ENCODE measurements at regions not wholly inside any gene's neighbourhood (a gene's known extent, or its start where the extent isn't known, plus 50 kb on each side); places are given as distances from the start of the nearest gene placed in this dataset.
"Not testable (repeated sequence)": the region's sequence is repeated elsewhere in the genome, so short reads cannot be mapped to it uniquely, and the experiment has no call there.

DNA sequence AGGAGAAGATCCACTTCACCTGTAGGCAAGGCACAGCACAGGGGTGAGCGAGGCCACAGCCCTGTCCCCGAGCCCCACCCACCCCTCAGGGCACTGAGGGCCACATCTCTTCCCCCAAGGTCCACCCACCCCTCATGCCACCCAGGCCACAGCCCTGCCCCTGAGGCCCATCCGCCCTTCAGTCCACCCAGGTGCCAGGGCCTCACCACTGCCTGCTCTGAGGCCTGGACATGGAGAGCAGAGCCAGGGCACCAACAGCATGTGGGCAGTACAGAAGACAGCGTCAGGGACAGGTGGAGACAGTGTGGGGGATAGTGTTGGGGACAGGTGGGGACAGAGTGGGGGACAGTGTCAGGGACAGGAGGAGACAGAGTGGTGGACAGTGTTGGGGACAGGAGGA lies 138.3 kb downstream of the TMEM121 start:
- no peak overlapping the region for H3K27ac ChIP-seq
- in situ Hi-C loops (cut with MboI; ENCODE audit: low pct_ligation_motif_present in 1 of 4, low pct_unique_long_range_greater_than_20kb in 1 of 4, low sequenced_read_pairs in 3 of 4) (no loop called here), intact Hi-C loops (cut with DNase I; ENCODE audit: low total_unique reads) (no loop called here)
- H3K27me3 ChIP-seq, result no peaks in the 10 kb centered on the region
- no peaks in the 10 kb centered on the region for H3K36me3 ChIP-seq
- H3K4me3 ChIP-seq, result no peak overlapping the region
- no peak for TF ChIP-seq EP300 (IDR thresholded peaks at IDR 0.05; ENCODE audit: low read depth)
- no peak for TF ChIP-seq POLR2AphosphoS5 (IDR thresholded peaks at IDR 0.05)
- TF ChIP-seq, protein P1, sequence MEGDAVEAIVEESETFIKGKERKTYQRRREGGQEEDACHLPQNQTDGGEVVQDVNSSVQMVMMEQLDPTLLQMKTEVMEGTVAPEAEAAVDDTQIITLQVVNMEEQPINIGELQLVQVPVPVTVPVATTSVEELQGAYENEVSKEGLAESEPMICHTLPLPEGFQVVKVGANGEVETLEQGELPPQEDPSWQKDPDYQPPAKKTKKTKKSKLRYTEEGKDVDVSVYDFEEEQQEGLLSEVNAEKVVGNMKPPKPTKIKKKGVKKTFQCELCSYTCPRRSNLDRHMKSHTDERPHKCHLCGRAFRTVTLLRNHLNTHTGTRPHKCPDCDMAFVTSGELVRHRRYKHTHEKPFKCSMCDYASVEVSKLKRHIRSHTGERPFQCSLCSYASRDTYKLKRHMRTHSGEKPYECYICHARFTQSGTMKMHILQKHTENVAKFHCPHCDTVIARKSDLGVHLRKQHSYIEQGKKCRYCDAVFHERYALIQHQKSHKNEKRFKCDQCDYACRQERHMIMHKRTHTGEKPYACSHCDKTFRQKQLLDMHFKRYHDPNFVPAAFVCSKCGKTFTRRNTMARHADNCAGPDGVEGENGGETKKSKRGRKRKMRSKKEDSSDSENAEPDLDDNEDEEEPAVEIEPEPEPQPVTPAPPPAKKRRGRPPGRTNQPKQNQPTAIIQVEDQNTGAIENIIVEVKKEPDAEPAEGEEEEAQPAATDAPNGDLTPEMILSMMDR (IDR thresholded peaks at IDR 0.05), result no peak
- no peak for TF ChIP-seq POLR2A (IDR thresholded peaks at IDR 0.05)
- no peak for DNase-seq
- no peaks in the 10 kb centered on the region for H3K4me1 ChIP-seq
- 62% methylated on average over 1 of the region's 4 CpGs; no CpG with 5 or more reads in 1 of the 2 donors for WGBS, 2 donors (ENCODE audit: low coverage in 1 of 2)
- no peaks in the 10 kb centered on the region for H3K9me3 ChIP-seq

DNA sequence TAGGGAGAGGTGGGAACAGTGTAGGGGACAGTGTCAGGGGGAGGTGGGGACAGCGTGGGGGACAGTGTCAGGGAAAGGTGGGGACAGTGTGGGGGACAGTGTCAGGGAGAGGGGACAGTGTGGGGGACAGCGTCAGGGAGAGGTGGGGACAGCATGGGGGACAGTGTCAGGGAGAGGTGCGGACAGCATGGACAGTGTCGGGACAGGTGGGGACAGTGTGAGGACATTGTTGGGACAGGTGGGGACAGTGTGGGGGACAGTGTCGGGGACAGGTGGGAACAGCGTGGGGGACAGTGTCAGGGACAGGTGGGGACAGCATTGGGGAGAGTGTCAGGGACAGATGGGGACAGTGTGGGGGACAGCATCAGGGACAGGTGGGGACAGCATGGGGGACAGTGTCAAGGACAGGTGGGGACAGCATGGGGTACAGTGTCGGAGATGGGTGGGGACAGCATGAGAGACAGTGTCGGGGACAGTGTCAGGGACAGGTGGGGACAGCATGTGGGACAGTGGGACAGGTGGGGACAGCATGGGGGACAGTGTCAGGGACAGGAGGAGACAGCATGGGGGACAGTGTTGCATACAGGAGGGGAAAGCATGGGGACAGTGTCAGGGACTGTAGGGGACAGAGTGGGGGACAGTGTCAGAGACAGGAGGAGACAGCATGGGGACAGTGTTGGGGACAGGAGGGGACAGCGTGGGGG lies 139.0 kb downstream of the TMEM121 start:
- 67 to 78% methylated on average over 5 to 9 of the region's 9 CpGs for WGBS, 2 donors (ENCODE audit: low coverage in 1 of 2)
- H3K27me3 ChIP-seq, result no peaks in the 10 kb centered on the region
- no peak overlapping the region for H3K27ac ChIP-seq
- H3K9me3 ChIP-seq, result no peaks in the 10 kb centered on the region
- H3K4me3 ChIP-seq, result no peak overlapping the region
- no peaks in the 10 kb centered on the region for H3K36me3 ChIP-seq
- DNase-seq, result no peak
- in situ Hi-C loops (cut with MboI; ENCODE audit: low pct_ligation_motif_present in 1 of 4, low pct_unique_long_range_greater_than_20kb in 1 of 4, low sequenced_read_pairs in 3 of 4), result no loop called here
- TF ChIP-seq, protein P1 (IDR thresholded peaks at IDR 0.05), result no peak
- TF ChIP-seq EP300 (IDR thresholded peaks at IDR 0.05; ENCODE audit: low read depth) (no peak), POLR2A (IDR thresholded peaks at IDR 0.05) (no peak), POLR2AphosphoS5 (IDR thresholded peaks at IDR 0.05) (no peak)
- intact Hi-C loops (cut with DNase I; ENCODE audit: low total_unique reads), result no loop called here
- H3K4me1 ChIP-seq, result no peaks in the 10 kb centered on the region

DNA sequence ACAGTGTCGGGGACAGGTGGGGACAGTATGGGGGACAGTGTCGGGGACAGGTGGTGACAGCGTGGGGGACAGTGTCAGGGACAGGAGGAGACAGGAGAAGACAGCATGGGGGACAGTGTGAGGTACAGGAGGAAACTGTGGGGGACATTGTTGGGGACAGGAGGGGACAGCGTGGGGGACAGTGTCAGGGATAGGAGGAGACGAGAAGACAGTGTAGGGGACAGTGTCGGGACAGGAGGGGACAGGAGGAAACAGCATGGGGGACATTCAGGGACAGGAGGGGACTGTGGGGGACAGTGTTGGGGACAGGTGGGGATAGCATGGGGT lies 139.5 kb downstream of the TMEM121 start:
- Histone ChIP-seq H3K27ac (no peak overlapping the region), H3K4me1 (no peaks in the 10 kb centered on the region), H3K9me3 (no peaks in the 10 kb centered on the region), H3K27me3 (no peaks in the 10 kb centered on the region), H3K4me3 (no peak overlapping the region), H3K36me3 (no peaks in the 10 kb centered on the region)
- DNase-seq, result no peak
- in situ Hi-C loops (cut with MboI; ENCODE audit: low pct_ligation_motif_present in 1 of 4, low pct_unique_long_range_greater_than_20kb in 1 of 4, low sequenced_read_pairs in 3 of 4) (no loop called here), intact Hi-C loops (cut with DNase I; ENCODE audit: low total_unique reads) (no loop called here)
- TF ChIP-seq POLR2AphosphoS5 (IDR thresholded peaks at IDR 0.05) (no peak), EP300 (IDR thresholded peaks at IDR 0.05; ENCODE audit: low read depth) (no peak), POLR2A (IDR thresholded peaks at IDR 0.05) (no peak)
- TF ChIP-seq, protein P1 (IDR thresholded peaks at IDR 0.05), result no peak
- 69 to 82% methylated on average over 6 of the region's 6 CpGs for WGBS, 2 donors (ENCODE audit: low coverage in 1 of 2)

DNA sequence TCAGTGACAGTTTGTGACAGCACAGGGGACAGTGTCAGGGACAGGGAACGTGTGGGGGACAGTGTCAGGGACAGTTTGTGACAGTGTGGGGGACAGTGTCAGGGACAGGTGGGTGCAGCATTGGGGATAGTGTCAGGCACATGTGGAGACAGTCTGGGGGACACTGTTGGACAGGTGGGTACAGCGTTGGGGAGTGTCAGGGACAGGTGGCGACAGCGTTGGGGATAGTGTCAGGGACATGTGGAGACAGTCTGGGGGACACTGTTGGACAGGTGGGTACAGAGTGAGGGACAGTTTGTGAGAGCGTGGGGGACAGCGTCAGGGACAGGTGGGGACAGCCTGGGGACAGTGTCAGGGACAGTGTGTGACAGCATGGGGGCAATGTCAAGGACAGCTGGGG lies 140.0 kb downstream of the TMEM121 start:
- Histone ChIP-seq H3K36me3 (no peaks in the 10 kb centered on the region), H3K27me3 (no peaks in the 10 kb centered on the region), H3K27ac (no peak overlapping the region), H3K9me3 (no peaks in the 10 kb centered on the region), H3K4me3 (no peak overlapping the region), H3K4me1 (no peaks in the 10 kb centered on the region)
- WGBS, 2 donors (ENCODE audit: low coverage in 1 of 2), result 77 to 84% methylated on average over 5 to 6 of the region's 6 CpGs
- TF ChIP-seq, protein P1 (IDR thresholded peaks at IDR 0.05), result no peak
- TF ChIP-seq POLR2AphosphoS5 (IDR thresholded peaks at IDR 0.05) (no peak), POLR2A (IDR thresholded peaks at IDR 0.05) (no peak), EP300 (IDR thresholded peaks at IDR 0.05; ENCODE audit: low read depth) (no peak)
- intact Hi-C loops (cut with DNase I; ENCODE audit: low total_unique reads) (no loop called here), in situ Hi-C loops (cut with MboI; ENCODE audit: low pct_ligation_motif_present in 1 of 4, low pct_unique_long_range_greater_than_20kb in 1 of 4, low sequenced_read_pairs in 3 of 4) (no loop called here)
- no peak for DNase-seq

DNA sequence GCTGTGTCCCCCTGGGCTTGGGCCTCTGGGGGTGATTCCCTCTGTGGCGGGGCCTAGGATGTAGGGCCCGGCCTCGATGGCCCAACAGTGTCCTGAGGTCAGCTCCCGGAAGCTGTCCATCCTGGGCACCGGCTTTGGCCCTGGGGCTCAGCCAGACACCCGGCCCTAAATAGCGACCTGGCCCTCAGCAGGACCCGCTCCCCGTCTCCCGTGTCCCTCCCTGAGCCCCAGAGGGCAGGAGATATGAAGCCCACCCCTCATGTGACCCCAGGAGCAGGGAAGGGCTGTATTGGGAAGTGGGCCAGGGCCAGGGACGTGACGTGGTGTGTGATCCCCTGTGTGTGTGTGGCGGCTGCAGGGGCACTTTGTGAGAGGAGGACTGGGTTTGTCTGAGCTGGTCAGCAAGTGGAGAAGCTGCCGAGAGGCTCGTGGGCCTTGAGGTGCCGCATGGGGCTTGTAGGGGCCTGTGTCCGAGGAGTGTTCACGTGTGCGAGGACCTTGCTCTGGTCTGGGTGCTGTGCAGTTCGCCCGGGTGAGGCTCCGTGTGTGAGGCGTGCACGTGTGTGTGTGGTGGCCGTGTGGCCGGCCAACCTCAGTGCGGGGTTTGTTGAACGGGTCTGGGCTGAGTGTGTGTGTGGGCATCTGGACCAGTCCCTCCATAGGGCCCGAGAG lies 140.7 kb downstream of the TMEM121 start:
- H3K27ac ChIP-seq; H3K4me3 ChIP-seq; H3K27me3 ChIP-seq; in situ Hi-C loops (cut with MboI; ENCODE audit: low pct_ligation_motif_present in 1 of 4, low pct_unique_long_range_greater_than_20kb in 1 of 4, low sequenced_read_pairs in 3 of 4); H3K4me1 ChIP-seq; H3K9me3 ChIP-seq; intact Hi-C loops (cut with DNase I; ENCODE audit: low total_unique reads); H3K36me3 ChIP-seq; DNase-seq: not testable (repeated sequence)
- WGBS, 2 donors (ENCODE audit: low coverage in 1 of 2), result 90% methylated on average over 22 of the region's 29 CpGs; no CpG with 5 or more reads in 1 of the 2 donors

DNA sequence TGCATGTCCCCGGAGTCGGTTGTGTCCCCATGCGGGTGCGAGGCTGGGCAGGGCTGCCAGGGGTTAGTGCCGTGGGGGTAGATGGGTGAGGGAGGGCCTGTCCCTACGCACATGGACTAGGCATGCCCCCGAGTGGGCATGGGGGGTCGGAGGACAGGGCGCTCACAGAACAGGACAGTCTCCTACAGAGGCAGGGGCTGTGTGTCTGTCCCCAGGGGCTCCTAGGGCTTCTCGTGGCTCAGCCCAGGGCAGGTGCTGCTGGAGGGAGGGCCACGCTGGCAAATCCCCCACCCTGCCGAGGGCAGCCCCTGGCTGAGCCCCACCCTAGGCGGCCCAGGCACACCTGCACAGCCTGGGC lies 141.3 kb downstream of the TMEM121 start:
- H3K9me3 ChIP-seq; H3K27me3 ChIP-seq; H3K4me1 ChIP-seq; DNase-seq; in situ Hi-C loops (cut with MboI; ENCODE audit: low pct_ligation_motif_present in 1 of 4, low pct_unique_long_range_greater_than_20kb in 1 of 4, low sequenced_read_pairs in 3 of 4); H3K36me3 ChIP-seq; H3K27ac ChIP-seq; intact Hi-C loops (cut with DNase I; ENCODE audit: low total_unique reads); H3K4me3 ChIP-seq: not testable (repeated sequence)
- WGBS, 2 donors (ENCODE audit: low coverage in 1 of 2), result 75% methylated on average over 5 of the region's 13 CpGs; no CpG with 5 or more reads in 1 of the 2 donors

DNA sequence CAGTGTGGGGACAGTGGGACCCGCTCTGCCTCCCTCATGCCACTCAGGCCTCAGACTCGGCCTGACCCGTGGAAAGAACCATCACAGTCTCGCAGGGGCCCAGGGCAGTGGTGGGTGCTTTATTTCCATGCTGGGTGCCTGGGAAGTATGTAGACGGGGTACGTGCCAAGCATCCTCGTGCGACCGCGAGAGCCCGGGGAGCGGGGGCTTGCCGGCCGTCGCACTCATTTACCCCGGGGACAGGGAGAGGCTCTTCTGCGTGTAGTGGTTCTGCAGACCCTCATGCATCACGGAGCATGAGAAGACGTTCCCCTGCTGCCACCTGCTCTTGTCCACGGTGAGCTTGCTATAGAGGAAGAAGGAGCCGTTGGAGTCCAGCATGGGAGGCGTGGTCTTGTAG lies 141.6 kb downstream of the TMEM121 start:
- DNase-seq; H3K4me3 ChIP-seq; H3K36me3 ChIP-seq; in situ Hi-C loops (cut with MboI; ENCODE audit: low pct_ligation_motif_present in 1 of 4, low pct_unique_long_range_greater_than_20kb in 1 of 4, low sequenced_read_pairs in 3 of 4); H3K4me1 ChIP-seq; H3K27me3 ChIP-seq; intact Hi-C loops (cut with DNase I; ENCODE audit: low total_unique reads); H3K9me3 ChIP-seq; H3K27ac ChIP-seq: not testable (repeated sequence)
- WGBS, 2 donors (ENCODE audit: low coverage in 1 of 2), result 80% methylated on average over 8 of the region's 22 CpGs; no CpG with 5 or more reads in 1 of the 2 donors
